Sciatic nerve (tissue), 2 donors: ENCODE measurements at regions not wholly inside any gene's neighbourhood (a gene's known extent, or its start where the extent isn't known, plus 50 kb on each side); places are given as distances from the start of the nearest gene placed in this dataset.
"Not testable (repeated sequence)": the region's sequence is repeated elsewhere in the genome, so short reads cannot be mapped to it uniquely, and the experiment has no call there.

Experiments used
- ATAC-seq: fragments of 200-7000 bp; cut with Tn5 transposase; one replicate; pipeline ENCODE4 v1.9.1; 2020; ENCODE audit warnings: mild to moderate bottlenecking, moderate library complexity
- DNase-seq: peaks from one replicate; pipeline ENCODE4 v3.0.0-alpha.2; 2020; ENCODE audit warnings: low spot score
- intact Hi-C: fragments of 100-400 bp; cut with DNase I; formaldehyde crosslinking; loops from one replicate; pipeline ENCODE4 v1.14.2; 2022
- donor health status: DM: no; HTN: no; CAD: no.
- donor health status: DM: no; HTN: no; CAD: no.

- no peak for ATAC-seq
- intact Hi-C loops, result no loop called here
- no peak for DNase-seq
Observed at GRCh38 chr2:5562865-5563264, 129.3 kb upstream of the SOX11 start.

GRCh38 chr2:5563411-5563810 is 128.8 kb upstream of the SOX11 start:
- DNase-seq, result no peak
- intact Hi-C loops, result no loop called here
- ATAC-seq, result no peak

GRCh38 chr2:5569256-5569655 is 122.9 kb upstream of the SOX11 start:
- no peak for DNase-seq
- intact Hi-C loops, result no loop called here
- ATAC-seq, result no peak

- intact Hi-C loops, result no loop called here
- ATAC-seq, result no peak
- no peak for DNase-seq
Observed at GRCh38 chr2:5576015-5576414, 116.2 kb upstream of the SOX11 start.

- intact Hi-C loops, result no loop called here
- DNase-seq (no peak), ATAC-seq (no peak)
Observed at GRCh38 chr2:5587766-5588165, 104.4 kb upstream of the SOX11 start.

GRCh38 chr2:5588601-5589000 is 103.6 kb upstream of the SOX11 start:
- intact Hi-C loops, result no loop called here
- DNase-seq (no peak), ATAC-seq (no peak)

- intact Hi-C loops, result no loop called here
- DNase-seq (no peak), ATAC-seq (no peak)
Observed at GRCh38 chr2:5589183-5589582, 103.0 kb upstream of the SOX11 start.

- intact Hi-C loops, result no loop called here
- DNase-seq (no peak), ATAC-seq (no peak)
Observed at GRCh38 chr2:5590886-5591285, 101.3 kb upstream of the SOX11 start.

- intact Hi-C loops, result no loop called here
- no peak for ATAC-seq
- DNase-seq, result no peak
Observed at GRCh38 chr2:5592916-5593315, 99.3 kb upstream of the SOX11 start.

GRCh38 chr2:5594249-5594695 is 97.9 kb upstream of the SOX11 start:
- intact Hi-C loops, result no loop called here
- no peak for ATAC-seq

GRCh38 chr2:5596868-5597267 is 95.3 kb upstream of the SOX11 start:
- no peak for DNase-seq
- no peak for ATAC-seq
- intact Hi-C loops, result no loop called here

More at GRCh38 chr2:5594249-5594695, 97.9 kb upstream of the SOX11 start:
- no peak for DNase-seq

- DNase-seq, result no peak
- ATAC-seq, result no peak
- intact Hi-C loops, result no loop called here
Observed at GRCh38 chr2:5598156-5598555, 94.0 kb upstream of the SOX11 start.

- ATAC-seq, result no peak
- intact Hi-C loops, result no loop called here
- DNase-seq, result no peak
Observed at GRCh38 chr2:5609201-5609600, 83.0 kb upstream of the SOX11 start.

GRCh38 chr2:5612666-5613065 is 79.5 kb upstream of the SOX11 start:
- intact Hi-C loops, result no loop called here
- no peak for ATAC-seq

GRCh38 chr2:5616019-5616418 is 76.2 kb upstream of the SOX11 start:
- intact Hi-C loops, result no loop called here
- DNase-seq, result no peak
- no peak for ATAC-seq

More at GRCh38 chr2:5612666-5613065, 79.5 kb upstream of the SOX11 start:
- DNase-seq, result no peak

GRCh38 chr2:5617358-5617757 is 74.8 kb upstream of the SOX11 start:
- no peak for DNase-seq
- ATAC-seq, result no peak
- intact Hi-C loops, result no loop called here

GRCh38 chr2:5617796-5618195 is 74.4 kb upstream of the SOX11 start:
- DNase-seq (no peak), ATAC-seq (no peak)
- intact Hi-C loops, result no loop called here

- ATAC-seq (no peak), DNase-seq (no peak)
- intact Hi-C loops, result no loop called here
Observed at GRCh38 chr2:5618271-5618670, 73.9 kb upstream of the SOX11 start.

- intact Hi-C loops, DNase-seq, ATAC-seq: not testable (repeated sequence)
Observed at GRCh38 chr2:5625556-5626065, 66.6 kb upstream of the SOX11 start.

GRCh38 chr2:5628484-5628883 is 63.7 kb upstream of the SOX11 start:
- DNase-seq, intact Hi-C loops, ATAC-seq: not testable (repeated sequence)

GRCh38 chr2:5629510-5629909 is 62.7 kb upstream of the SOX11 start:
- ATAC-seq, intact Hi-C loops, DNase-seq: not testable (repeated sequence)
